AG09309 (cell line): ENCODE measurements at regions not wholly inside any gene's neighbourhood (a gene's known extent, or its start where the extent isn't known, plus 50 kb on each side); places are given as distances from the start of the nearest gene placed in this dataset.

Source experiments
- DNase-seq: peaks from one replicate; pipeline ENCODE4 v3.0.0-alpha.2; 2010; ENCODE audit warnings: low read depth
- H3K4me3 ChIP-seq: 2 replicates; pipeline ENCODE4 v1.5.1; 2011; ENCODE audit warnings: mild to moderate bottlenecking, low read depth, low read length, moderate library complexity; ENCODE audit not compliant: control insufficient read depth
- CTCF ChIP-seq: IDR thresholded peaks from 2 replicates; pipeline ENCODE4 v1.5.1; 2011; ENCODE audit warnings: mild to moderate bottlenecking, low read depth, low read length, inconsistent platforms; ENCODE audit not compliant: insufficient read depth, control insufficient read depth; ENCODE audit errors: missing control alignments

DNA sequence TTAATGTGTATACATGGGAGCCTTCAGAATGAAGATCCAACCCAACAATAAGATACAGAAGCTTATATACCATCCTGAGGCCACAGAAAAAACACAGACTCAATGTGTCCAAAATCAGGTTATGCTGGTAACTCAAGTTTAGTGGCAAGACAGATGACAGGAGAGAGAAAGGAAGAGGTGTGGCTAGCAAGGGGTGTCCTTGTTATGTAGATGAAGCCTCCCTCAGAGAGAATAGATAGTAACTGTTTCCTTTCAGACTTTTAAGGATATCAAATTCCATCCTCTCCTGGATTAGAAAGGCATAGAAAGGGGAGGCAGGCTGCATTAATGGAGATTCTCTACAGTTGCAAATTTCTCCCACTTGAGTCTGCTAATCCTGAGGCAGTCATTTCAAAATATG, 447.4 kb downstream of the GABRB3 start:
- DNase-seq: no peak
- no peak for TF ChIP-seq CTCF
- no peak overlapping the region for H3K4me3 ChIP-seq

GRCh38 chr15:26323566-26323965, 449.3 kb downstream of the GABRB3 start:
- DNase-seq: no peak
- no peak for TF ChIP-seq CTCF
- H3K4me3 ChIP-seq: no peak overlapping the region

DNA sequence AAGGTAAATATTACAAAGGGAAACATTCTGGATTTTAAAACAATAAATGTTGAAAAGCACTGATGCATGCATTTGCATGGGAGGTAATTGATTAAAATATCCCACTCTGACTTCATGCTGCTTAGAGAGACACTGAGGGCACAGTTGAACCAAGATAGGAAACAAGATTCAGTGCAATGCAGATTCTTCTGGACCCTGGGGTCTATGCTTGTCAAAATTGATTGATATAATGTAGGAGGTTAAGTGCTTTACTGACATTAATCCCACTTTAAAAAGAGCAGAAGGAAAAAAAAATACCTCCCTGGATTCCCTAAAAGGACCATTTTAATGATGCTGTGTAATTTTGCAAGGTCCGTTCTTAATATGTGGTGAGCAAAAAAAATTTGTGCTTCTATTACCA, 454.2 kb downstream of the GABRB3 start:
- no peak overlapping the region for H3K4me3 ChIP-seq
- no peak for DNase-seq
- TF ChIP-seq CTCF: no peak

GRCh38 chr15:26314577-26314976, 451.4 kb upstream of the ATP10A start:
- TF ChIP-seq CTCF: no peak
- no peak overlapping the region for H3K4me3 ChIP-seq
- no peak for DNase-seq

- H3K4me3 ChIP-seq: no peak overlapping the region
- DNase-seq: no peak
- TF ChIP-seq CTCF: no peak
Measured at GRCh38 chr15:26311710-26312236, 448.6 kb upstream of the ATP10A start.

DNA sequence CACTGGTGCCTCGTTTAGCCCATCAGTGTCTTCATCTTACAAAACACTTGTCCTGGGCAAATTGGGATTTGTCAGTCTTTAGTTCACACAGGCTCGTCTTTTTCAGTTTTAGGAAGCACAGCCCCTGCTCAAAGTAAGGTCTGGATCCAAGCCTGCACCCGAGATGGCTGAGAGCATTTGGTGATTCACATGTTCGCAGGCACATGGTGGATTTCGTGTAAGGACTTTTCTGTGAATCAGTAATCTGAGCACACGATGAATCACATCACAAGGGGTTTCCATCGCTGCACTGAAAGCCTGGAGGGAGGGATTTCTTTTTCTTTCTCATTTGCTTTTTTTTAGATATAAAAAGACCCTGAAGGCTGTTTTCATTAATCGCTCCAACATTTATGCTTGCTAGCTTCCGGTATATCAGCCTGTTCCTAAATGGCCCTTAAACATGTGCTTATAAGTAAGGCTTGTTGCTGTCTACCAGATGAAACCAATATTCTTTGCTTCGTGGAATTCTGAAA, 435.6 kb upstream of the ATP10A start:
- no peak for DNase-seq
- no peak overlapping the region for H3K4me3 ChIP-seq
- TF ChIP-seq CTCF: no peak
